Smooth muscle cell (in vitro differentiated cells): ENCODE measurements at regions not wholly inside any gene's neighbourhood (a gene's known extent, or its start where the extent isn't known, plus 50 kb on each side); places are given as distances from the start of the nearest gene placed in this dataset.

ENCODE experiments used
- DNase-seq: peaks from one replicate; lab custom pipeline; 2025; ENCODE audit not compliant: unreplicated experiment; lab: John Stamatoyannopoulos, UW
- H2AFZ ChIP-seq: fragments of 200-600 bp; sonication (generic); 2 replicates; pipeline ENCODE4 v1.6.0; 2016; ENCODE audit warnings: antibody characterized with exemption, low read depth, mild to moderate bottlenecking
- H3F3A ChIP-seq: fragments of 200-600 bp; sonication (generic); 2 replicates; pipeline ENCODE4 v1.6.0; 2017; ENCODE audit warnings: antibody characterized with exemption, low read depth
- H3K27ac ChIP-seq: fragments of 200-600 bp; sonication (generic); 2 replicates; pipeline ENCODE4 v1.5.1; 2016; ENCODE audit warnings: low read depth, mild to moderate bottlenecking
- H3K27me3 ChIP-seq: fragments of 200-600 bp; sonication (generic); 2 replicates; pipeline ENCODE4 v1.6.1; 2016; ENCODE audit warnings: low read depth, mild to moderate bottlenecking
- H3K36me3 ChIP-seq: fragments of 200-600 bp; sonication (generic); 2 replicates; pipeline ENCODE4 v1.5.1; 2016; ENCODE audit warnings: low read depth
- H3K4me1 ChIP-seq: fragments of 200-600 bp; sonication (generic); 2 replicates; pipeline ENCODE4 v1.5.1; 2016; ENCODE audit warnings: low read depth
- H3K4me2 ChIP-seq: fragments of 200-600 bp; sonication (generic); 2 replicates; pipeline ENCODE4 v1.6.0; 2016; ENCODE audit warnings: mild to moderate bottlenecking
- H3K4me3 ChIP-seq: fragments of 200-600 bp; sonication (generic); 2 replicates; pipeline ENCODE4 v1.5.1; 2016; ENCODE audit warnings: mild to moderate bottlenecking
- H3K79me2 ChIP-seq: fragments of 200-600 bp; sonication (generic); 2 replicates; pipeline ENCODE4 v1.6.0; 2016; ENCODE audit warnings: low read depth, mild to moderate bottlenecking
- H3K9ac ChIP-seq: fragments of 200-600 bp; sonication (generic); 2 replicates; pipeline ENCODE4 v1.6.0; 2016; ENCODE audit warnings: low read depth
- H3K9me3 ChIP-seq: fragments of 200-600 bp; sonication (generic); replicated peaks from 2 replicates; pipeline ENCODE4 v1.5.1; 2016; ENCODE audit warnings: low read depth
- H4K20me1 ChIP-seq: fragments of 200-600 bp; sonication (generic); 2 replicates; pipeline ENCODE4 v1.6.0; 2016; ENCODE audit warnings: low read depth
- CTCF ChIP-seq: fragments of 200-600 bp; sonication (generic); IDR thresholded peaks from 2 replicates; pipeline ENCODE4 v1.5.1; 2017; ENCODE audit warnings: borderline replicate concordance, mild to moderate bottlenecking, antibody characterized with exemption; ENCODE audit not compliant: insufficient read depth, poor library complexity, severe bottlenecking
- WGBS: methylation state at CpG from one replicate; pipeline ENCODE4 v1.1.7; 2016; ENCODE audit warnings: low lambda C conversion rate; 5-methylcytosine and 5-hydroxymethylcytosine counted together

- Histone ChIP-seq H4K20me1 (no peaks in the 10 kb centered on the region), H3K4me2 (no peak overlapping the region), H3F3A (no peaks in the 10 kb centered on the region), H2AFZ (no peak overlapping the region), H3K27ac (no peak overlapping the region), H3K4me1 (no peaks in the 10 kb centered on the region), H3K27me3 (no peaks in the 10 kb centered on the region), H3K9me3 (no peaks in the 10 kb centered on the region), H3K79me2 (no peaks in the 10 kb centered on the region), H3K4me3 (no peak overlapping the region), H3K9ac (no peak overlapping the region), H3K36me3 (no peaks in the 10 kb centered on the region)
- TF ChIP-seq CTCF: no peak
- DNase-seq: no peak
- 83% methylated on average over 2 of the region's 2 CpGs for WGBS
Measured at GRCh38 chr2:59774821-59775433, 778.5 kb downstream of the BCL11A start.

- Histone ChIP-seq H2AFZ (no peak overlapping the region), H3K36me3 (no peaks in the 10 kb centered on the region), H3K27me3 (no peaks in the 10 kb centered on the region), H3K9me3 (no peaks in the 10 kb centered on the region), H3K79me2 (no peaks in the 10 kb centered on the region), H3K9ac (no peak overlapping the region), H3K27ac (no peak overlapping the region), H4K20me1 (no peaks in the 10 kb centered on the region), H3F3A (no peaks in the 10 kb centered on the region), H3K4me2 (no peak overlapping the region), H3K4me3 (no peak overlapping the region), H3K4me1 (no peaks in the 10 kb centered on the region)
- DNase-seq: no peak
- no peak for TF ChIP-seq CTCF
- 91% methylated on average over 2 of the region's 2 CpGs for WGBS
Measured at GRCh38 chr2:59770651-59771050, 782.8 kb downstream of the BCL11A start.

GRCh38 chr2:59761966-59762365 is 791.5 kb downstream of the BCL11A start:
- H3K4me1 ChIP-seq: no peaks in the 10 kb centered on the region
- no peak overlapping the region for H3K27ac ChIP-seq
- no peak overlapping the region for H3K9ac ChIP-seq
- TF ChIP-seq CTCF: no peak
- H3K27me3 ChIP-seq: no peaks in the 10 kb centered on the region
- no peaks in the 10 kb centered on the region for H3K79me2 ChIP-seq
- no peak overlapping the region for H2AFZ ChIP-seq
- no peak overlapping the region for H3K4me2 ChIP-seq
- H3K36me3 ChIP-seq: no peaks in the 10 kb centered on the region
- DNase-seq: no peak
- 90% methylated on average over 1 of the region's 1 CpG for WGBS
- no peak overlapping the region for H3K4me3 ChIP-seq
- no peaks in the 10 kb centered on the region for H3F3A ChIP-seq
- no peaks in the 10 kb centered on the region for H3K9me3 ChIP-seq
- no peaks in the 10 kb centered on the region for H4K20me1 ChIP-seq

GRCh38 chr2:59756150-59756549 is 797.3 kb downstream of the BCL11A start:
- H3K79me2 ChIP-seq: no peaks in the 10 kb centered on the region
- DNase-seq: no peak
- no peak for TF ChIP-seq CTCF
- H3K4me3 ChIP-seq: no peak overlapping the region
- no peaks in the 10 kb centered on the region for H3K4me1 ChIP-seq
- no peak overlapping the region for H2AFZ ChIP-seq
- H3K4me2 ChIP-seq: no peak overlapping the region
- WGBS: 76% methylated on average over 5 of the region's 5 CpGs
- H3K27me3 ChIP-seq: peaks cover 12% of the 10 kb centered on the region
- H4K20me1 ChIP-seq: no peaks in the 10 kb centered on the region
- H3F3A ChIP-seq: no peaks in the 10 kb centered on the region
- H3K36me3 ChIP-seq: no peaks in the 10 kb centered on the region
- no peak overlapping the region for H3K27ac ChIP-seq
- H3K9ac ChIP-seq: no peak overlapping the region
- no peaks in the 10 kb centered on the region for H3K9me3 ChIP-seq
